Fibroblast of pulmonary artery (primary cell): ENCODE measurements at regions not wholly inside any gene's neighbourhood (a gene's known extent, or its start where the extent isn't known, plus 50 kb on each side); places are given as distances from the start of the nearest gene placed in this dataset.

Source experiments
- DNase-seq: peaks from one replicate; pipeline ENCODE4 v3.0.0-alpha.2; 2010; ENCODE audit warnings: low read depth
- H3K4me3 ChIP-seq: replicated peaks from 2 replicates; pipeline ENCODE4 v1.5.1; 2011; ENCODE audit warnings: low read depth, mild to moderate bottlenecking, control low read depth, low read length, moderate library complexity
- TF ChIP-seq, protein P1 (sequence below): IDR thresholded peaks from 2 replicates; pipeline ENCODE4 v1.5.1; 2011; ENCODE audit warnings: mild to moderate bottlenecking, control low read depth, low read length, inconsistent platforms; ENCODE audit errors: missing control alignments

DNA sequence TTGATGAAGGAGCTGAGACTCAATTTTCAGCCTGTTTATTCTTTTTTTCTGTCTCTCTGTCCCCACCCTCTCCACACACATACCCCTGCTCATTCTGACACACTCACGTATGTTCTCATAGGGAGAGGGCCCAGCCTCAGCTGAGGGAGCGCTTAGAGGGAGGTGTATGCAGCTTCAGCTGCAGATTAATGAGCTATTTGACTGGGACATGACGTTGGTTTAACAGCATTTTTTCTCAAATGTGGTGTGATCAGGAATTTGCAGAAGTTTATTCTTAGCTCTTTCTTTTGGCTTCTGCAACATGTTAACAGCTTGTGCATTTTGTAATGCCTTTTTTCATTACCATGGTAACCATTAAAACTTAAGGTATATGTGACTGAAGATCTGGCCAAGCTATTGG, 1547.1 kb upstream of the PIK3C3 start:
- no peak overlapping the region for H3K4me3 ChIP-seq
- peak; percentile 24 for DNase-seq
- TF ChIP-seq, protein P1, sequence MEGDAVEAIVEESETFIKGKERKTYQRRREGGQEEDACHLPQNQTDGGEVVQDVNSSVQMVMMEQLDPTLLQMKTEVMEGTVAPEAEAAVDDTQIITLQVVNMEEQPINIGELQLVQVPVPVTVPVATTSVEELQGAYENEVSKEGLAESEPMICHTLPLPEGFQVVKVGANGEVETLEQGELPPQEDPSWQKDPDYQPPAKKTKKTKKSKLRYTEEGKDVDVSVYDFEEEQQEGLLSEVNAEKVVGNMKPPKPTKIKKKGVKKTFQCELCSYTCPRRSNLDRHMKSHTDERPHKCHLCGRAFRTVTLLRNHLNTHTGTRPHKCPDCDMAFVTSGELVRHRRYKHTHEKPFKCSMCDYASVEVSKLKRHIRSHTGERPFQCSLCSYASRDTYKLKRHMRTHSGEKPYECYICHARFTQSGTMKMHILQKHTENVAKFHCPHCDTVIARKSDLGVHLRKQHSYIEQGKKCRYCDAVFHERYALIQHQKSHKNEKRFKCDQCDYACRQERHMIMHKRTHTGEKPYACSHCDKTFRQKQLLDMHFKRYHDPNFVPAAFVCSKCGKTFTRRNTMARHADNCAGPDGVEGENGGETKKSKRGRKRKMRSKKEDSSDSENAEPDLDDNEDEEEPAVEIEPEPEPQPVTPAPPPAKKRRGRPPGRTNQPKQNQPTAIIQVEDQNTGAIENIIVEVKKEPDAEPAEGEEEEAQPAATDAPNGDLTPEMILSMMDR: no peak

DNA sequence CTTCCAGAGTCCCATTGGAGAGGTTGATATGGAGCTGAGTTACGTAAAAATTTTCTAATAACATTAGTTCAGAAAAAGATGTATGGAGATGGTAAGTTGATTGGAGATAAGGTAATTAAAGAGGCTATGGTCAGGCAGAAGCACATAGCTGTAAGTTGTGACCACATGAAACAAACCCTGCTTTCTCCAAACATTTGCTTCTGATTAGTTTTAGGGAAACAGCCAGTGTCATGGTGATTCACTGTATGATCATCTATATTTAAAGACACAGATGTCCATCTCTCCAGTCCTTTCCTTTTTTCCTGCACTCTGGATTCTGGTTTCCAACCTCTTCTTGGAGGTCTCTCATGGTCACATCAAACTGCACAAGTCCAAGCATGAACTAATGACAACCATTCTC, 1550.8 kb upstream of the PIK3C3 start:
- TF ChIP-seq, protein P1: no peak
- H3K4me3 ChIP-seq: no peak overlapping the region
- DNase-seq: no peak

DNA sequence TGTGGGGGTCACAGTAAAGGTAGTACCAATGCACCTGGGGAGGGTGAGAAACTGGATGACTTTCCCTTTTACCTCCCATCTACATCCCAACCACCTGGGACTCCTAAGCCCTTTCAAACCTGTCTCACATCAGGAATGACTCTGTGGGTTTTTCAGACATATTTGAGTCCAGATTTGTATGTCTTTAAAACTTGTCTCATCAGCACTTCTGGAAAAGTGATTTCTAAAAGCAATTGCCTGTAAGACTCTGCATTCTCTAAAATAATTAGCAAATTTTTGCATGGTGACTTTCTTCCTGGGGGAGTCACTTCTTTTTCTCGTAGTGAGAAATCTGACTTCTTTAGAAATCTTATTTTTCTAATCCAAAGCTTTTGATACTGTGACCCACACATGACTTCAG, 1553.0 kb upstream of the PIK3C3 start:
- TF ChIP-seq, protein P1: no peak
- no peak for DNase-seq
- H3K4me3 ChIP-seq: no peak overlapping the region

DNA sequence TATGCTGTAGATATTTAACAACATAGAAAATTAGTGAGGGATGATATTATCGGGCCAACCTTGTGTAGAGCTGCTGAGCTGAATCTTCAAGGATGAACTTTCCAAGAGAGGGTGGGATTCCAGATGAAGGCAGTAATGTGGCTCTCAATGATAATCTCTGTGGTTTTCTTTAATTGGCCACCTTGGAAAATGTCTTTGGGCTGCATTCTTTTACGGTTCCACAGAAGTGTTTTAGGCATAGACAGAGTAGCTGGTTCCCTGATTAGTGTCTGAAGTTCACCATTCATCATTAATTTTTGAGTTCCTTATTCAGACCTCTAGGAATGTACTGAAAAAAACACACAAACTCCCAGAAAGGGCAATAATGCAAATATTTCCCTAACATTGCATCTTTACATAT, 1566.9 kb upstream of the PIK3C3 start:
- no peak overlapping the region for H3K4me3 ChIP-seq
- DNase-seq: no peak
- TF ChIP-seq, protein P1: no peak

DNA sequence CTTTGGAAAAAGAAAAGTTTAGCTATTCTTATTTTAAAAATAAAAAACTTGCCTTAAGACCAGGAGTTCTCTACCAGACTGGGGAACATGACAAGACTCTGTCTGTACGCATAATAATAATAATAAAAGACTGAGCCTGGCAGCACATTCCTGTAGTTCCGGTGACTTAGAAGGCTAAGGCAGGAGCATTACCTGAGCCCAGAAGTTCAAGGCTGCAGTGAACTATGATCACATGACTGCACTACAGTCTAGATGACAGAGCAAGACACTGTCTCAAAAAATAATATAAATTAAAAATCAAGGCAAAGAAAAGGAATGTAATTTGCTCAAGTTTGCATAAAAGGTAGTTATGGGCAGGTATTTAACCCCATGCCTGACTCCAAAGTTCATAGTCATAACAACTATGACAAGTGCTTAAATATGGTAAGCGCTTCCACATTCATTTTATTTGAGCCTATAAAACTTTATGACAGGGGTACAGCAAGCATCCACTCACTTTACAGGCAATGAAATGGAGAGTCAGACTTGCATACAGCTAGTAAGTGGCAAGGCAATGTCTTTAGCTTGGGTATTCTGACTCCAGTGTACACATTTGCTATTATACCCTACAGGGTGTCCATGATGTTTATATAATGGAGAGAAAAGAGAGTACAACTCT, 1567.8 kb upstream of the PIK3C3 start:
- H3K4me3 ChIP-seq: no peak overlapping the region
- TF ChIP-seq, protein P1: no peak
- DNase-seq: no peak

DNA sequence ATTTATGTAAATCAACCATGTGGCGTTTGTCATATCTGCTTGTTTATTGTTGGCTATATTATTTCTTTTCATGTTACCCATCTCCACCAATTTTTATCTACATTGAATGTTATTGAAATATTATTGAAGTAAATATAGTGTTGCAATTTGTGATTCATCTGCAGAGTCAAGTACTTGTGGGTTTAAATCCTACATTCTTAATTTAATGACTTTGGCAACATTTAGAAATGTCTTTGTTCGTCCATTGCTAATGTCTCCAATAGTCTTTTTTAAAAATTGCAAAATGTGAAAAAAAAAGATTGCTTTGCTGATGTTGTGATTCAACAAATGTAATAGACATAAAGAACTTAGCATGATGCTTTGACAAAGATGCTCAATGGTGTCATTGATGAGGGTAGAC, 1572.8 kb upstream of the PIK3C3 start:
- TF ChIP-seq, protein P1: no peak
- no peak overlapping the region for H3K4me3 ChIP-seq
- no peak for DNase-seq
